WTC11 (cell line): ENCODE measurements at regions not wholly inside any gene's neighbourhood (a gene's known extent, or its start where the extent isn't known, plus 50 kb on each side); places are given as distances from the start of the nearest gene placed in this dataset.
A peak's percentile ranks its signal among the peaks of the same experiment; 100 is the strongest.

ENCODE experiments used
- ATAC-seq: fragments of 200-7000 bp; cut with Tn5 transposase; 2 replicates; pipeline ENCODE4 v1.10.0; 2021; ENCODE audit warnings: mild to moderate bottlenecking, moderate library complexity
- CTCF ChIA-PET: fragments of 300-600 bp; sonication (Branson Sonifier 250); formaldehyde crosslinking; loops from one replicate; lab custom pipeline; 2021; ENCODE audit warnings: antibody characterized with exemption; lab: Charles Lee
- POLR2A ChIA-PET: fragments of 350-600 bp; sonication (Branson Sonifier 250); formaldehyde crosslinking; loops from one replicate; lab custom pipeline; 2021; ENCODE audit warnings: antibody characterized with exemption; lab: Charles Lee
- DNase-seq: peaks from one replicate; pipeline ENCODE4 v3.0.0; 2021; ENCODE audit warnings: low spot score
- H3K27ac Mint-ChIP-seq: 2 replicates; pipeline ENCODE4 v1.8.0; 2021; ENCODE audit warnings: mixed read lengths
- H3K27me3 Mint-ChIP-seq: 2 replicates; pipeline ENCODE4 v1.8.0; 2021; ENCODE audit warnings: low read depth, mild to moderate bottlenecking, moderate library complexity, mixed read lengths
- H3K36me3 Mint-ChIP-seq: 2 replicates; pipeline ENCODE4 v1.8.0; 2021; ENCODE audit warnings: mixed read lengths
- H3K4me1 Mint-ChIP-seq: 2 replicates; pipeline ENCODE4 v1.8.0; 2022; ENCODE audit warnings: mixed read lengths
- H3K4me3 Mint-ChIP-seq: 2 replicates; pipeline ENCODE4 v1.8.0; 2021; ENCODE audit warnings: mild to moderate bottlenecking, moderate library complexity, mixed read lengths
- H3K9me3 Mint-ChIP-seq: 2 replicates; pipeline ENCODE4 v1.8.0; 2021; ENCODE audit warnings: mixed read lengths
- CREB1 ChIP-seq: sonication (generic); formaldehyde crosslinking; IDR thresholded peaks from 2 replicates; pipeline ENCODE4 v1.8.0; 2023; ENCODE audit warnings: mild to moderate bottlenecking, missing genetic modification reagents
- CREM ChIP-seq: sonication (generic); formaldehyde crosslinking; IDR thresholded peaks from 2 replicates; pipeline ENCODE4 v1.8.1; 2022; ENCODE audit warnings: mild to moderate bottlenecking, missing genetic modification reagents, moderate library complexity
- ESRRA ChIP-seq: sonication (generic); formaldehyde crosslinking; IDR thresholded peaks from 2 replicates; pipeline ENCODE4 v1.8.1; 2022; ENCODE audit warnings: mild to moderate bottlenecking, missing genetic modification reagents, borderline replicate concordance
- FOXK1 ChIP-seq: sonication (generic); formaldehyde crosslinking; IDR thresholded peaks from 2 replicates; pipeline ENCODE4 v1.8.0; 2022; ENCODE audit warnings: mild to moderate bottlenecking, moderate library complexity, missing genetic modification reagents
- HMGA2 ChIP-seq: fragments of 250-450 bp; sonication (Bioruptor Pico); IDR thresholded peaks from 2 replicates; pipeline ENCODE4 v1.4.0; 2021; ENCODE audit warnings: mild to moderate bottlenecking, moderate library complexity
- JUN ChIP-seq: sonication (generic); formaldehyde crosslinking; IDR thresholded peaks from 2 replicates; pipeline ENCODE4 v1.8.0; 2023; ENCODE audit warnings: mild to moderate bottlenecking, missing genetic modification reagents
- OVOL2 ChIP-seq: fragments of 250-450 bp; sonication (Bioruptor Pico); IDR thresholded peaks from 2 replicates; pipeline ENCODE4 v1.9.0; 2021; ENCODE audit warnings: mild to moderate bottlenecking, borderline replicate concordance
- TEAD1 ChIP-seq: sonication (generic); formaldehyde crosslinking; IDR thresholded peaks from 2 replicates; pipeline ENCODE4 v1.8.0; 2022; ENCODE audit warnings: mild to moderate bottlenecking, missing genetic modification reagents
- ZNF317 ChIP-seq: sonication (generic); formaldehyde crosslinking; IDR thresholded peaks from 2 replicates; pipeline ENCODE4 v1.8.1; 2023; ENCODE audit warnings: low read depth, mild to moderate bottlenecking, moderate library complexity, missing genetic modification reagents, borderline replicate concordance
- ZNF671 ChIP-seq: fragments of 250-450 bp; sonication (Bioruptor Pico); IDR thresholded peaks from 2 replicates; pipeline ENCODE4 v1.8.0; 2021; ENCODE audit warnings: mild to moderate bottlenecking
- TF ChIP-seq, protein P1 (sequence below): fragments of 250-450 bp; sonication (Bioruptor Pico); IDR thresholded peaks from 2 replicates; pipeline ENCODE4 v1.8.0; 2021; ENCODE audit warnings: mild to moderate bottlenecking
- TF ChIP-seq, protein P2 (sequence below): sonication (generic); formaldehyde crosslinking; IDR thresholded peaks from 2 replicates; pipeline ENCODE4 v1.8.1; 2023; ENCODE audit warnings: mild to moderate bottlenecking, missing genetic modification reagents, borderline replicate concordance
- TF ChIP-seq, protein P3 (sequence below): sonication (generic); formaldehyde crosslinking; IDR thresholded peaks from 2 replicates; pipeline ENCODE4 v1.8.1; 2022; ENCODE audit warnings: low read depth, mild to moderate bottlenecking, moderate library complexity, missing genetic modification reagents, borderline replicate concordance
- TF ChIP-seq, protein P4 (sequence below): sonication (generic); formaldehyde crosslinking; IDR thresholded peaks from 2 replicates; pipeline ENCODE4 v1.8.1; 2023; ENCODE audit warnings: mild to moderate bottlenecking, missing genetic modification reagents
- TF ChIP-seq, protein P5 (sequence below): sonication (generic); formaldehyde crosslinking; IDR thresholded peaks from 2 replicates; pipeline ENCODE4 v1.8.0; 2023; ENCODE audit warnings: mild to moderate bottlenecking, missing genetic modification reagents

DNA sequence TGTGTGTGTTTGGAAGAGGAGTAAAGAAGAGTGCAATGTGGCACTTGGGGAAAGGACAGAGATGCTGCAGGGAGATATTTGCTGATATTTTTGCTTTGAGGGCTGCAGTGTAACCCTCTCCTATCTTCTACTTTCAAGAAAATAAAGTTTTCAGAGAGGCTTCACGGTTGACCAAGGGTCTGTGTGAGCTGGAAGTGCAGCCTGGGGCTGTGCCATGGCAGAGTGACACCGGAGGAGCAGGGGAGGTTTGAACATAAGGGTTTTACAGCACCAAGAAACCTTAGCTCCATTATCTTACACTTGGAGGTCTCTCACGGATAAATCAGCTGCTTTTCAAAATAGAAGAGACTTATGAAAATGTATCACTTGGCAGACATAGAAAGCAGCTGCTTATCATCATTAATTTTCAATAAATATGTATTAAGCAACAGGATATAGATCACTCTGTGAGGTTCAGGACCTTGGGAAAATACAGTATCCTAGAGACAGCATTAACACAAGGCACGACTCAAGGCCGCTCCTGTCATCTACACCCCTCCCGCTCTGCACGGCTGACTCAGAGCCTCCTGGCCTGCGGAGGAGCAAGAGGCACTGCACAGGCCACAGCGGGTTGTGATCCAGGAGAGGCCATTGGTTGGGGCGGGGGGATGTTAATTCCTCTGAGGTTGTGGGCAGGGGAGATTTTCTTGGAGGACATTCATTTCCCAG is 127.8 kb downstream of the COPS8 start:
- Mint-ChIP-seq H3K36me3 (peaks cover 4% of the 10 kb centered on the region; the same call in 1 of the 2 replicates), H3K9me3 (peaks cover 4% of the 10 kb centered on the region; the same call in 1 of the 2 replicates), H3K4me1 (peaks cover 22% of the 10 kb centered on the region), H3K27ac (no peak overlapping the region), H3K4me3 (no peak overlapping the region), H3K27me3 (no peaks in the 10 kb centered on the region)
- CTCF ChIA-PET: no interaction called here
- no peak for TF ChIP-seq JUN
- TF ChIP-seq, protein P1, sequence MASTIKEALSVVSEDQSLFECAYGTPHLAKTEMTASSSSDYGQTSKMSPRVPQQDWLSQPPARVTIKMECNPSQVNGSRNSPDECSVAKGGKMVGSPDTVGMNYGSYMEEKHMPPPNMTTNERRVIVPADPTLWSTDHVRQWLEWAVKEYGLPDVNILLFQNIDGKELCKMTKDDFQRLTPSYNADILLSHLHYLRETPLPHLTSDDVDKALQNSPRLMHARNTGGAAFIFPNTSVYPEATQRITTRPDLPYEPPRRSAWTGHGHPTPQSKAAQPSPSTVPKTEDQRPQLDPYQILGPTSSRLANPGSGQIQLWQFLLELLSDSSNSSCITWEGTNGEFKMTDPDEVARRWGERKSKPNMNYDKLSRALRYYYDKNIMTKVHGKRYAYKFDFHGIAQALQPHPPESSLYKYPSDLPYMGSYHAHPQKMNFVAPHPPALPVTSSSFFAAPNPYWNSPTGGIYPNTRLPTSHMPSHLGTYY (CRISPR knock-in tag): no peak
- TF ChIP-seq TEAD1: no peak
- TF ChIP-seq, protein P2, sequence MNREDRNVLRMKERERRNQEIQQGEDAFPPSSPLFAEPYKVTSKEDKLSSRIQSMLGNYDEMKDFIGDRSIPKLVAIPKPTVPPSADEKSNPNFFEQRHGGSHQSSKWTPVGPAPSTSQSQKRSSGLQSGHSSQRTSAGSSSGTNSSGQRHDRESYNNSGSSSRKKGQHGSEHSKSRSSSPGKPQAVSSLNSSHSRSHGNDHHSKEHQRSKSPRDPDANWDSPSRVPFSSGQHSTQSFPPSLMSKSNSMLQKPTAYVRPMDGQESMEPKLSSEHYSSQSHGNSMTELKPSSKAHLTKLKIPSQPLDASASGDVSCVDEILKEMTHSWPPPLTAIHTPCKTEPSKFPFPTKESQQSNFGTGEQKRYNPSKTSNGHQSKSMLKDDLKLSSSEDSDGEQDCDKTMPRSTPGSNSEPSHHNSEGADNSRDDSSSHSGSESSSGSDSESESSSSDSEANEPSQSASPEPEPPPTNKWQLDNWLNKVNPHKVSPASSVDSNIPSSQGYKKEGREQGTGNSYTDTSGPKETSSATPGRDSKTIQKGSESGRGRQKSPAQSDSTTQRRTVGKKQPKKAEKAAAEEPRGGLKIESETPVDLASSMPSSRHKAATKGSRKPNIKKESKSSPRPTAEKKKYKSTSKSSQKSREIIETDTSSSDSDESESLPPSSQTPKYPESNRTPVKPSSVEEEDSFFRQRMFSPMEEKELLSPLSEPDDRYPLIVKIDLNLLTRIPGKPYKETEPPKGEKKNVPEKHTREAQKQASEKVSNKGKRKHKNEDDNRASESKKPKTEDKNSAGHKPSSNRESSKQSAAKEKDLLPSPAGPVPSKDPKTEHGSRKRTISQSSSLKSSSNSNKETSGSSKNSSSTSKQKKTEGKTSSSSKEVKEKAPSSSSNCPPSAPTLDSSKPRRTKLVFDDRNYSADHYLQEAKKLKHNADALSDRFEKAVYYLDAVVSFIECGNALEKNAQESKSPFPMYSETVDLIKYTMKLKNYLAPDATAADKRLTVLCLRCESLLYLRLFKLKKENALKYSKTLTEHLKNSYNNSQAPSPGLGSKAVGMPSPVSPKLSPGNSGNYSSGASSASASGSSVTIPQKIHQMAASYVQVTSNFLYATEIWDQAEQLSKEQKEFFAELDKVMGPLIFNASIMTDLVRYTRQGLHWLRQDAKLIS (CRISPR knock-in tag): no peak
- no peak for TF ChIP-seq HMGA2 (CRISPR knock-in tag)
- no peak for TF ChIP-seq ZNF317 (CRISPR knock-in tag)
- no peak for TF ChIP-seq CREM (CRISPR knock-in tag)
- TF ChIP-seq, protein P3, sequence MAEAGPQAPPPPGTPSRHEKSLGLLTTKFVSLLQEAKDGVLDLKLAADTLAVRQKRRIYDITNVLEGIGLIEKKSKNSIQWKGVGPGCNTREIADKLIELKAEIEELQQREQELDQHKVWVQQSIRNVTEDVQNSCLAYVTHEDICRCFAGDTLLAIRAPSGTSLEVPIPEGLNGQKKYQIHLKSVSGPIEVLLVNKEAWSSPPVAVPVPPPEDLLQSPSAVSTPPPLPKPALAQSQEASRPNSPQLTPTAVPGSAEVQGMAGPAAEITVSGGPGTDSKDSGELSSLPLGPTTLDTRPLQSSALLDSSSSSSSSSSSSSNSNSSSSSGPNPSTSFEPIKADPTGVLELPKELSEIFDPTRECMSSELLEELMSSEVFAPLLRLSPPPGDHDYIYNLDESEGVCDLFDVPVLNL (CRISPR knock-in tag): no peak
- TF ChIP-seq, protein P4, sequence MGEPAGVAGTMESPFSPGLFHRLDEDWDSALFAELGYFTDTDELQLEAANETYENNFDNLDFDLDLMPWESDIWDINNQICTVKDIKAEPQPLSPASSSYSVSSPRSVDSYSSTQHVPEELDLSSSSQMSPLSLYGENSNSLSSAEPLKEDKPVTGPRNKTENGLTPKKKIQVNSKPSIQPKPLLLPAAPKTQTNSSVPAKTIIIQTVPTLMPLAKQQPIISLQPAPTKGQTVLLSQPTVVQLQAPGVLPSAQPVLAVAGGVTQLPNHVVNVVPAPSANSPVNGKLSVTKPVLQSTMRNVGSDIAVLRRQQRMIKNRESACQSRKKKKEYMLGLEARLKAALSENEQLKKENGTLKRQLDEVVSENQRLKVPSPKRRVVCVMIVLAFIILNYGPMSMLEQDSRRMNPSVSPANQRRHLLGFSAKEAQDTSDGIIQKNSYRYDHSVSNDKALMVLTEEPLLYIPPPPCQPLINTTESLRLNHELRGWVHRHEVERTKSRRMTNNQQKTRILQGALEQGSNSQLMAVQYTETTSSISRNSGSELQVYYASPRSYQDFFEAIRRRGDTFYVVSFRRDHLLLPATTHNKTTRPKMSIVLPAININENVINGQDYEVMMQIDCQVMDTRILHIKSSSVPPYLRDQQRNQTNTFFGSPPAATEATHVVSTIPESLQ (CRISPR knock-in tag): no peak
- no peak for TF ChIP-seq FOXK1 (CRISPR knock-in tag)
- DNase-seq (no peak), ATAC-seq (peak; percentile 38; the same call in 1 of the 2 replicates)
- POLR2A ChIA-PET: no interaction called here

DNA sequence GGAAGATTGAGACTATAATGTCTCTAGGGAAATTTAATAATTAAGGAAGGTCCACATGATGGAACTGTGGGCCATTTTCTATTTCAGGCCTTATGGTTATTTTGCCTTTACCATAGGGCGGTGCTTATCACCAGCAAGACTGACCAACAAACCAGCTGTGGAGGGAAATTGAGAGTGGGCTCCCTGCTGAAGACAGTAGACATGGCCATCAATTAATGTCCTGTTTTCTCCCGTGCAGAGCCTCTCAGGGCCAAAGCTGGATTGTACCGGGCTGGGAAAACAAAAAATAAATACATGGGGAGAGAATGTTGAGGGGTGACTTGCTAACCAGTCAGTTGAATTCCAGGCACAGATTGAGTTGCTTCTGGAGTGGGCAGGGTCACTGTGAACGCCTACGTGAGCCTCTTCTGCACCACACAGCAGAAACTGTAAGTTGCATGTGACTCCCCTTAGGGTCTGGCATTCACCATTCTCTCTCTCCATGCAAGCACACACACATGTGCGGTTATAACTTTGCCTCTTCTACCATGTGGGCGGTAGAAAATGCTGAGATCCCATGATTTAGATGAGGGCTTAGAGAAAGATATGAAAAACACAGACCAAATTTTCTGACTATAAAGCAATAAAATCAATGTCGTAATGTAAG is 128.5 kb downstream of the COPS8 start:
- no peak for ATAC-seq
- CTCF ChIA-PET: no interaction called here

More for the DNA sequence above, 128.5 kb downstream of the COPS8 start:
- H3K4me1 Mint-ChIP-seq: peaks cover 20% of the 10 kb centered on the region
- H3K27me3 Mint-ChIP-seq: no peaks in the 10 kb centered on the region
- H3K27ac Mint-ChIP-seq: no peak overlapping the region
- peaks cover 4% of the 10 kb centered on the region; the same call in 1 of the 2 replicates for H3K9me3 Mint-ChIP-seq
- peaks cover 4% of the 10 kb centered on the region; the same call in 1 of the 2 replicates for H3K36me3 Mint-ChIP-seq
- TF ChIP-seq HMGA2 (CRISPR knock-in tag) (no peak), ZNF671 (no peak), ESRRA (CRISPR knock-in tag) (no peak), OVOL2 (CRISPR knock-in tag) (no peak), CREB1 (CRISPR knock-in tag) (no peak)
- TF ChIP-seq, protein P1 (CRISPR knock-in tag): no peak
- TF ChIP-seq, protein P2 (CRISPR knock-in tag): no peak
- TF ChIP-seq, protein P5, sequence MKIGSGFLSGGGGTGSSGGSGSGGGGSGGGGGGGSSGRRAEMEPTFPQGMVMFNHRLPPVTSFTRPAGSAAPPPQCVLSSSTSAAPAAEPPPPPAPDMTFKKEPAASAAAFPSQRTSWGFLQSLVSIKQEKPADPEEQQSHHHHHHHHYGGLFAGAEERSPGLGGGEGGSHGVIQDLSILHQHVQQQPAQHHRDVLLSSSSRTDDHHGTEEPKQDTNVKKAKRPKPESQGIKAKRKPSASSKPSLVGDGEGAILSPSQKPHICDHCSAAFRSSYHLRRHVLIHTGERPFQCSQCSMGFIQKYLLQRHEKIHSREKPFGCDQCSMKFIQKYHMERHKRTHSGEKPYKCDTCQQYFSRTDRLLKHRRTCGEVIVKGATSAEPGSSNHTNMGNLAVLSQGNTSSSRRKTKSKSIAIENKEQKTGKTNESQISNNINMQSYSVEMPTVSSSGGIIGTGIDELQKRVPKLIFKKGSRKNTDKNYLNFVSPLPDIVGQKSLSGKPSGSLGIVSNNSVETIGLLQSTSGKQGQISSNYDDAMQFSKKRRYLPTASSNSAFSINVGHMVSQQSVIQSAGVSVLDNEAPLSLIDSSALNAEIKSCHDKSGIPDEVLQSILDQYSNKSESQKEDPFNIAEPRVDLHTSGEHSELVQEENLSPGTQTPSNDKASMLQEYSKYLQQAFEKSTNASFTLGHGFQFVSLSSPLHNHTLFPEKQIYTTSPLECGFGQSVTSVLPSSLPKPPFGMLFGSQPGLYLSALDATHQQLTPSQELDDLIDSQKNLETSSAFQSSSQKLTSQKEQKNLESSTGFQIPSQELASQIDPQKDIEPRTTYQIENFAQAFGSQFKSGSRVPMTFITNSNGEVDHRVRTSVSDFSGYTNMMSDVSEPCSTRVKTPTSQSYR (CRISPR knock-in tag): no peak
- TF ChIP-seq, all 79 proteins: peak for 0
- DNase-seq: no peak
- POLR2A ChIA-PET: no interaction called here
- no peak overlapping the region for H3K4me3 Mint-ChIP-seq
